Neural progenitor cell (in vitro differentiated cells): ENCODE measurements at regions not wholly inside any gene's neighbourhood (a gene's known extent, or its start where the extent isn't known, plus 50 kb on each side); places are given as distances from the start of the nearest gene placed in this dataset.

ENCODE experiments used
- CTCF ChIP-seq: fragments of 200-600 bp; sonication (generic); IDR thresholded peaks from 2 replicates; pipeline ENCODE4 v1.5.1; 2017; ENCODE audit warnings: antibody characterized with exemption, mild to moderate bottlenecking
- EZH2 ChIP-seq: fragments of 200-600 bp; sonication (generic); IDR thresholded peaks from 2 replicates; pipeline ENCODE4 v1.6.1; 2017; ENCODE audit warnings: antibody characterized with exemption, mild to moderate bottlenecking, moderate library complexity
- EZH2phosphoT487 ChIP-seq: fragments of 200-600 bp; sonication (generic); IDR thresholded peaks from 2 replicates; pipeline ENCODE4 v1.6.1; 2017; ENCODE audit warnings: antibody characterized with exemption

GRCh38 chr6:4460586-4461475, 315.4 kb upstream of the CDYL start:
- TF ChIP-seq CTCF: no peak
- no peak for TF ChIP-seq EZH2
- no peak for TF ChIP-seq EZH2phosphoT487
